Hematopoietic multipotent progenitor cell treated with erythropoietin and hydrocortisone succinate and interleukin-3 and kit ligand, for 15 days (in vitro differentiated cells): ENCODE measurements at regions not wholly inside any gene's neighbourhood (a gene's known extent, or its start where the extent isn't known, plus 50 kb on each side); places are given as distances from the start of the nearest gene placed in this dataset.

Source experiments
- DNase-seq: peaks from one replicate; pipeline ENCODE4 v3.0.0-alpha.2; 2015; ENCODE audit warnings: low spot score

GRCh38 chr4:18388039-18388438 is 366.5 kb upstream of the LCORL start:
- DNase-seq: no peak

GRCh38 chr4:18381186-18381585 is 359.6 kb upstream of the LCORL start:
- DNase-seq: no peak

GRCh38 chr4:18369561-18369960 is 348.0 kb upstream of the LCORL start:
- DNase-seq: no peak

- no peak for DNase-seq
Observed at GRCh38 chr4:18366892-18367291, 345.3 kb upstream of the LCORL start.

GRCh38 chr4:18366136-18366535 is 344.6 kb upstream of the LCORL start:
- no peak for DNase-seq

- DNase-seq: no peak
Observed at GRCh38 chr4:18343581-18343980, 322.0 kb upstream of the LCORL start.

- DNase-seq: no peak
Observed at GRCh38 chr4:18342847-18343246, 321.3 kb upstream of the LCORL start.

GRCh38 chr4:18321956-18322530 is 300.5 kb upstream of the LCORL start:
- DNase-seq: no peak

- no peak for DNase-seq
Observed at GRCh38 chr4:18319431-18319830, 297.9 kb upstream of the LCORL start.

GRCh38 chr4:18318682-18319388 is 297.3 kb upstream of the LCORL start:
- no peak for DNase-seq

GRCh38 chr4:18314731-18315130 is 293.2 kb upstream of the LCORL start:
- no peak for DNase-seq

- no peak for DNase-seq
Observed at GRCh38 chr4:18297684-18298083, 276.1 kb upstream of the LCORL start.

- DNase-seq: no peak
Observed at GRCh38 chr4:18296411-18296810, 274.9 kb upstream of the LCORL start.

- no peak for DNase-seq
Observed at GRCh38 chr4:18294846-18295245, 273.3 kb upstream of the LCORL start.

- DNase-seq: no peak
Observed at GRCh38 chr4:18294021-18294420, 272.5 kb upstream of the LCORL start.

GRCh38 chr4:18292411-18292810 is 270.9 kb upstream of the LCORL start:
- no peak for DNase-seq

GRCh38 chr4:18291981-18292380 is 270.4 kb upstream of the LCORL start:
- no peak for DNase-seq

- DNase-seq: no peak
Observed at GRCh38 chr4:18291256-18291655, 269.7 kb upstream of the LCORL start.

- no peak for DNase-seq
Observed at GRCh38 chr4:18285357-18285756, 263.8 kb upstream of the LCORL start.

GRCh38 chr4:18278244-18278643 is 256.7 kb upstream of the LCORL start:
- DNase-seq: no peak

GRCh38 chr4:18262832-18263231 is 241.3 kb upstream of the LCORL start:
- no peak for DNase-seq

GRCh38 chr4:18252052-18252451 is 230.5 kb upstream of the LCORL start:
- no peak for DNase-seq

GRCh38 chr4:18250564-18250963 is 229.0 kb upstream of the LCORL start:
- DNase-seq: no peak

GRCh38 chr4:18248611-18249010 is 227.1 kb upstream of the LCORL start:
- DNase-seq: no peak
